Transverse colon (tissue), 4 donors: ENCODE measurements at regions not wholly inside any gene's neighbourhood (a gene's known extent, or its start where the extent isn't known, plus 50 kb on each side); places are given as distances from the start of the nearest gene placed in this dataset.

Experiments
- CTCF ChIP-seq, 5 experiments: fragments of 200-600 bp in 3 of 5; fragments of 450-650 bp in 2 of 5; sonication (generic) in 3 of 5; IDR thresholded peaks; 1 replicate in 2 of 5; 2 replicates in 3 of 5; pipeline ENCODE4 v1.5.1; 2016 to 2017; ENCODE audit warnings: antibody characterized with exemption in 5 of 5, inconsistent platforms in 3 of 5, mild to moderate bottlenecking in 2 of 5, moderate library complexity in 1 of 5
- POLR2AphosphoS5 ChIP-seq, 3 donors: sonication (generic); formaldehyde crosslinking; IDR thresholded peaks; one replicate each; pipeline ENCODE4 v1.6.1; 2016; ENCODE audit warnings: antibody characterized with exemption in 3 of 3

GRCh38 chr22:25484521-25485315, 79.8 kb upstream of the GRK3 start:
- TF ChIP-seq POLR2AphosphoS5 (IDR thresholded peaks at IDR 0.05): no peak
- no peak for TF ChIP-seq CTCF (IDR thresholded peaks at IDR 0.05)
